ENCODE measurements at regions not wholly inside any gene's neighbourhood (a gene's known extent, or its start where the extent isn't known, plus 50 kb on each side); places are given as distances from the start of the nearest gene placed in this dataset.

DNA sequence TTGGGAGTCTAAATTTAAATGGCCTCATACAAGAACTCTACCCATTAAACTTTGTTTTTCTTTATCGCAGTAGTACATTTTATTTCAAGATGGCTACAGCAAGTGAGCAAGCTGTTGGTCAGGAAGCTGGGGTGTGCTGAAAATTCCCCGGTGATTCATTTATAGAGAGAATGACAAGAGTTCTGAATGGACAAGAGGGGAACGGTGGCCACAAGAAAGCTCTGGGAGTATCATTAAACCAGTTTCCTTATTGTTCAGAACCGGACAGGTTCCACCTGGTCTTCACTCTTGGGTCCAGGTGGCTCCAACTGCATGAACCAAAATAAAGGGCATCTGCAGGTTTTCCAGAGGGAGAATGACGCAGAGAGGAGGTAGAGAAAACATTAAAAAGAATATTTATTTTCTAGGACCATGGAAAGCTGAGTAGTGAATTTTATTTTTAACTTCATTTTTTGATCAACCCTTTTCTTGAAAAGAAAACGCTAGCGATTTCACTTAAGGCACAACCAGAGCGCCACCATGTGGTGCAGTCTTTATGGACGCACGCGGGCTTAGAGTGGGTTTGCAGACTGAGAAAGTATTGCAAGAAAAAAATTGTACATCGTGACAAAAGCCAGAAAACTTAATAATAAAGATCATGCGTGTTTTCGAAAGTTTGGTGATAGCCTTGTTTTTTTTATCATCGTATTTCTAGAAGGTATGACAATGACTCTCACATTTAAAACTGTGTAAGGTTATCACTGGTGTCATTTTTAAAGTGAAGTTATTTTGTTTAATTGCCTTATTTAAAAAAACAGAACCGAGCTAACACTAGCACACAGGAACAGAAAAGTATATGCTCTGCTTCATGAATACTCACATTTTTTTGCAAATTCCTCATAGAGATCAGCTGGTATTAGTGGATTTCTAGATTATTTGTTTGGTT is 97.9 kb upstream of the NOL4 start (continued):
- no peak for TF ChIP-seq IRF3 (IDR thresholded peaks at IDR 0.05)
- TF ChIP-seq RELA (IDR thresholded peaks at IDR 0.05; ENCODE audit: borderline replicate concordance, partially characterized antibody): peak; percentile 84
- no peak for TF ChIP-seq HSF1 (IDR thresholded peaks at IDR 0.05; ENCODE audit: low read depth, low read length)
- TF ChIP-seq TCF7 (IDR thresholded peaks at IDR 0.05; ENCODE audit: borderline replicate concordance): peak; percentile 99
- TF ChIP-seq ZNF217 (IDR thresholded peaks at IDR 0.05): no peak
- TF ChIP-seq GABPA (IDR thresholded peaks at IDR 0.05; ENCODE audit: low read depth): peak; percentile 74
- no peak for TF ChIP-seq SMAD1 (IDR thresholded peaks at IDR 0.05; ENCODE audit: low read depth, partially characterized antibody)
- no peak for TF ChIP-seq SREBF1 (IDR thresholded peaks at IDR 0.05; ENCODE audit: low read length)
- peak; percentile 73; the same call in 1 of the 2 replicates for TF ChIP-seq PML (IDR thresholded peaks at IDR 0.05; ENCODE audit: low read length)
- TF ChIP-seq BHLHE40 (IDR thresholded peaks at IDR 0.05; ENCODE audit: borderline replicate concordance in 1 of 2, low read depth in 2 of 2, low read length in 1 of 2): peak; percentile 69 to 77; a peak in 3 of 4 replicates
- TF ChIP-seq NFYA (IDR thresholded peaks at IDR 0.05; ENCODE audit: borderline replicate concordance, low read depth, low read length): no peak
- TF ChIP-seq EED (IDR thresholded peaks at IDR 0.05; ENCODE audit: low read depth): peak; percentile 95
- TF ChIP-seq JUNB (IDR thresholded peaks at IDR 0.05): peak; percentile 99
- no peak for TF ChIP-seq TARDBP (IDR thresholded peaks at IDR 0.05; ENCODE audit: borderline replicate concordance)
- TF ChIP-seq NFXL1 (IDR thresholded peaks at IDR 0.05; ENCODE audit: borderline replicate concordance): no peak
- no peak for TF ChIP-seq FOXK2 (IDR thresholded peaks at IDR 0.05)
- no peak for TF ChIP-seq RAD51 (IDR thresholded peaks at IDR 0.05)
- TF ChIP-seq CHD4 (IDR thresholded peaks at IDR 0.05): no peak
- no peak for TF ChIP-seq BRCA1 (IDR thresholded peaks at IDR 0.05; ENCODE audit: low read depth, low read length)
- TF ChIP-seq ZNF622 (IDR thresholded peaks at IDR 0.05): no peak
- TF ChIP-seq YY1 (IDR thresholded peaks at IDR 0.05; ENCODE audit: low read depth, low read length): peak; percentile 85
- peak; percentile 55; the same call in 1 of the 2 replicates for TF ChIP-seq MEF2A (IDR thresholded peaks at IDR 0.05; ENCODE audit: insufficient read depth, low read depth, low read length)
- TF ChIP-seq ETV6 (conservative IDR thresholded peaks at IDR 0.05 in 1 of 2, IDR thresholded peaks at IDR 0.05 in 1 of 2; ENCODE audit: borderline replicate concordance in 1 of 2, low read depth in 1 of 2): peak in 1 of 2 experiments; percentile 89; a peak in 1 of 4 replicates
- TF ChIP-seq NR2F1 (conservative IDR thresholded peaks at IDR 0.05): peak; percentile 58
- TF ChIP-seq SRF (IDR thresholded peaks at IDR 0.05; ENCODE audit: low read depth in 2 of 2, low read length in 2 of 2): peak in 1 of 2 experiments; percentile 80; a peak in 2 of 4 replicates
- TF ChIP-seq E2F8 (IDR thresholded peaks at IDR 0.05; ENCODE audit: low read depth, partially characterized antibody): no peak
- TF ChIP-seq TCF3 (IDR thresholded peaks at IDR 0.05; ENCODE audit: borderline replicate concordance, insufficient read depth, low read depth, low read length): peak; percentile 91

All from GM12878 (cell line).